K562 (cell line): ENCODE measurements at regions not wholly inside any gene's neighbourhood (a gene's known extent, or its start where the extent isn't known, plus 50 kb on each side); places are given as distances from the start of the nearest gene placed in this dataset.

Source experiments
- CAMTA2 ChIP-seq: fragments of 250-450 bp; sonication (Bioruptor Pico); conservative IDR thresholded peaks from 2 replicates; pipeline ENCODE4 v1.5.1; 2022
- NRF1 ChIP-seq, 2 experiments: fragments of 450-650 bp; IDR thresholded peaks in 1 of 2; conservative IDR thresholded peaks in 1 of 2; 2 replicates each; pipeline ENCODE4 v1.6.1; 2014; ENCODE audit warnings: mild to moderate bottlenecking in 2 of 2
- TAF1 ChIP-seq: IDR thresholded peaks from 2 replicates; pipeline ENCODE4 v1.6.1; 2011; ENCODE audit warnings: mild to moderate bottlenecking, low read length, moderate library complexity; ENCODE audit not compliant: insufficient read depth, control insufficient read depth, severe bottlenecking; ENCODE audit errors: extremely low read depth
- TF ChIP-seq, protein P1 (sequence below), 3 experiments: IDR thresholded peaks in 2 of 3; conservative IDR thresholded peaks in 1 of 3; 2 replicates each; pipeline ENCODE4 v1.5.1; 2011 to 2012; ENCODE audit warnings: low read length in 3 of 3, mild to moderate bottlenecking in 3 of 3, control low read depth in 2 of 3, improper control_type of control experiment in 1 of 3, inconsistent platforms in 1 of 3, low read depth in 1 of 3, mixed read lengths in 1 of 3, moderate library complexity in 1 of 3; ENCODE audit not compliant: insufficient read depth in 2 of 3
- TF ChIP-seq, protein P2 (sequence below): sonication (generic); formaldehyde crosslinking; IDR thresholded peaks from 2 replicates; pipeline ENCODE4 v1.8.1; 2023; ENCODE audit warnings: mild to moderate bottlenecking, missing genetic modification reagents, moderate library complexity
- TF ChIP-seq, protein P3 (sequence below): sonication (generic); formaldehyde crosslinking; IDR thresholded peaks from 2 replicates; pipeline ENCODE4 v1.8.0; 2023; ENCODE audit warnings: mild to moderate bottlenecking, missing genetic modification reagents

- no peak for TF ChIP-seq NRF1 (conservative IDR thresholded peaks at IDR 0.05 in 1 of 2, IDR thresholded peaks at IDR 0.05 in 1 of 2)
- no peak for TF ChIP-seq TAF1
- TF ChIP-seq, protein P1, sequence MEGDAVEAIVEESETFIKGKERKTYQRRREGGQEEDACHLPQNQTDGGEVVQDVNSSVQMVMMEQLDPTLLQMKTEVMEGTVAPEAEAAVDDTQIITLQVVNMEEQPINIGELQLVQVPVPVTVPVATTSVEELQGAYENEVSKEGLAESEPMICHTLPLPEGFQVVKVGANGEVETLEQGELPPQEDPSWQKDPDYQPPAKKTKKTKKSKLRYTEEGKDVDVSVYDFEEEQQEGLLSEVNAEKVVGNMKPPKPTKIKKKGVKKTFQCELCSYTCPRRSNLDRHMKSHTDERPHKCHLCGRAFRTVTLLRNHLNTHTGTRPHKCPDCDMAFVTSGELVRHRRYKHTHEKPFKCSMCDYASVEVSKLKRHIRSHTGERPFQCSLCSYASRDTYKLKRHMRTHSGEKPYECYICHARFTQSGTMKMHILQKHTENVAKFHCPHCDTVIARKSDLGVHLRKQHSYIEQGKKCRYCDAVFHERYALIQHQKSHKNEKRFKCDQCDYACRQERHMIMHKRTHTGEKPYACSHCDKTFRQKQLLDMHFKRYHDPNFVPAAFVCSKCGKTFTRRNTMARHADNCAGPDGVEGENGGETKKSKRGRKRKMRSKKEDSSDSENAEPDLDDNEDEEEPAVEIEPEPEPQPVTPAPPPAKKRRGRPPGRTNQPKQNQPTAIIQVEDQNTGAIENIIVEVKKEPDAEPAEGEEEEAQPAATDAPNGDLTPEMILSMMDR (IDR thresholded peaks at IDR 0.05 in 2 of 3, conservative IDR thresholded peaks at IDR 0.05 in 1 of 3; ENCODE audit: insufficient read depth in 2 of 3, low read depth in 1 of 3, low read length in 3 of 3), result no peak
- TF ChIP-seq, protein P2, sequence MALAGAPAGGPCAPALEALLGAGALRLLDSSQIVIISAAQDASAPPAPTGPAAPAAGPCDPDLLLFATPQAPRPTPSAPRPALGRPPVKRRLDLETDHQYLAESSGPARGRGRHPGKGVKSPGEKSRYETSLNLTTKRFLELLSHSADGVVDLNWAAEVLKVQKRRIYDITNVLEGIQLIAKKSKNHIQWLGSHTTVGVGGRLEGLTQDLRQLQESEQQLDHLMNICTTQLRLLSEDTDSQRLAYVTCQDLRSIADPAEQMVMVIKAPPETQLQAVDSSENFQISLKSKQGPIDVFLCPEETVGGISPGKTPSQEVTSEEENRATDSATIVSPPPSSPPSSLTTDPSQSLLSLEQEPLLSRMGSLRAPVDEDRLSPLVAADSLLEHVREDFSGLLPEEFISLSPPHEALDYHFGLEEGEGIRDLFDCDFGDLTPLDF, result no peak
- TF ChIP-seq, protein P3, sequence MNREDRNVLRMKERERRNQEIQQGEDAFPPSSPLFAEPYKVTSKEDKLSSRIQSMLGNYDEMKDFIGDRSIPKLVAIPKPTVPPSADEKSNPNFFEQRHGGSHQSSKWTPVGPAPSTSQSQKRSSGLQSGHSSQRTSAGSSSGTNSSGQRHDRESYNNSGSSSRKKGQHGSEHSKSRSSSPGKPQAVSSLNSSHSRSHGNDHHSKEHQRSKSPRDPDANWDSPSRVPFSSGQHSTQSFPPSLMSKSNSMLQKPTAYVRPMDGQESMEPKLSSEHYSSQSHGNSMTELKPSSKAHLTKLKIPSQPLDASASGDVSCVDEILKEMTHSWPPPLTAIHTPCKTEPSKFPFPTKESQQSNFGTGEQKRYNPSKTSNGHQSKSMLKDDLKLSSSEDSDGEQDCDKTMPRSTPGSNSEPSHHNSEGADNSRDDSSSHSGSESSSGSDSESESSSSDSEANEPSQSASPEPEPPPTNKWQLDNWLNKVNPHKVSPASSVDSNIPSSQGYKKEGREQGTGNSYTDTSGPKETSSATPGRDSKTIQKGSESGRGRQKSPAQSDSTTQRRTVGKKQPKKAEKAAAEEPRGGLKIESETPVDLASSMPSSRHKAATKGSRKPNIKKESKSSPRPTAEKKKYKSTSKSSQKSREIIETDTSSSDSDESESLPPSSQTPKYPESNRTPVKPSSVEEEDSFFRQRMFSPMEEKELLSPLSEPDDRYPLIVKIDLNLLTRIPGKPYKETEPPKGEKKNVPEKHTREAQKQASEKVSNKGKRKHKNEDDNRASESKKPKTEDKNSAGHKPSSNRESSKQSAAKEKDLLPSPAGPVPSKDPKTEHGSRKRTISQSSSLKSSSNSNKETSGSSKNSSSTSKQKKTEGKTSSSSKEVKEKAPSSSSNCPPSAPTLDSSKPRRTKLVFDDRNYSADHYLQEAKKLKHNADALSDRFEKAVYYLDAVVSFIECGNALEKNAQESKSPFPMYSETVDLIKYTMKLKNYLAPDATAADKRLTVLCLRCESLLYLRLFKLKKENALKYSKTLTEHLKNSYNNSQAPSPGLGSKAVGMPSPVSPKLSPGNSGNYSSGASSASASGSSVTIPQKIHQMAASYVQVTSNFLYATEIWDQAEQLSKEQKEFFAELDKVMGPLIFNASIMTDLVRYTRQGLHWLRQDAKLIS (CRISPR knock-in tag), result no peak
- no peak for TF ChIP-seq CAMTA2 (CRISPR knock-in tag)
Observed at GRCh38 chr21:34270411-34270810, 93.4 kb upstream of the KCNE2 start.
